ENCODE measurements at regions not wholly inside any gene's neighbourhood (a gene's known extent, or its start where the extent isn't known, plus 50 kb on each side); places are given as distances from the start of the nearest gene placed in this dataset.
"Not testable (repeated sequence)": the region's sequence is repeated elsewhere in the genome, so short reads cannot be mapped to it uniquely, and the experiment has no call there.

- no peak for DNase-seq
Measured at GRCh38 chr9:29062446-29062845, 1489.2 kb upstream of the C9orf72 start.

GRCh38 chr9:29063031-29063430 lies 1489.8 kb upstream of the C9orf72 start:
- DNase-seq = no peak

- DNase-seq = no peak
Measured at GRCh38 chr9:29066141-29066640, 1492.9 kb upstream of the C9orf72 start.

GRCh38 chr9:29068461-29068860 lies 1495.2 kb upstream of the C9orf72 start:
- no peak for DNase-seq

- DNase-seq = no peak
Measured at GRCh38 chr9:29069376-29069775, 1496.1 kb upstream of the C9orf72 start.

- no peak for DNase-seq
Measured at GRCh38 chr9:29078063-29078666, 1504.9 kb upstream of the C9orf72 start.

GRCh38 chr9:29100762-29101161 lies 1527.5 kb upstream of the C9orf72 start:
- no peak for DNase-seq

GRCh38 chr9:29104166-29104565 lies 1530.9 kb upstream of the C9orf72 start:
- DNase-seq = not testable (repeated sequence)

- no peak for DNase-seq
Measured at GRCh38 chr9:29118555-29118954, 1545.3 kb upstream of the C9orf72 start.

GRCh38 chr9:29126783-29127182 lies 1553.5 kb upstream of the C9orf72 start:
- DNase-seq = no peak

- no peak for DNase-seq
Measured at GRCh38 chr9:29129763-29130162, 1556.5 kb upstream of the C9orf72 start.

- DNase-seq = no peak
Measured at GRCh38 chr9:29144476-29144875, 1571.2 kb upstream of the C9orf72 start.

- no peak for DNase-seq
Measured at GRCh38 chr9:29150606-29151005, 1577.3 kb upstream of the C9orf72 start.

- DNase-seq = no peak
Measured at GRCh38 chr9:29160763-29161353, 1587.6 kb upstream of the C9orf72 start.

- no peak for DNase-seq
Measured at GRCh38 chr9:29174136-29174535, 1600.9 kb upstream of the C9orf72 start.

GRCh38 chr9:29176231-29176630 lies 1603.0 kb upstream of the C9orf72 start:
- DNase-seq = no peak

GRCh38 chr9:29176786-29177185 lies 1603.5 kb upstream of the C9orf72 start:
- no peak for DNase-seq

GRCh38 chr9:29183971-29184370 lies 1610.7 kb upstream of the C9orf72 start:
- no peak for DNase-seq

GRCh38 chr9:29188771-29189170 lies 1615.5 kb upstream of the C9orf72 start:
- not testable (repeated sequence) for DNase-seq

GRCh38 chr9:29189221-29189620 lies 1615.9 kb upstream of the C9orf72 start:
- DNase-seq = not testable (repeated sequence)

- no peak for DNase-seq
Measured at GRCh38 chr9:29198861-29199260, 1625.6 kb upstream of the C9orf72 start.

GRCh38 chr9:29199975-29200374 lies 1626.7 kb upstream of the C9orf72 start:
- DNase-seq = no peak

- no peak for DNase-seq
Measured at GRCh38 chr9:29200650-29201049, 1627.4 kb upstream of the C9orf72 start.

- DNase-seq = no peak
Measured at GRCh38 chr9:29203244-29203930, 1630.1 kb upstream of the C9orf72 start.

All from cerebellar nuclear complex (tissue), 1 donor.